ENCODE measurements at regions not wholly inside any gene's neighbourhood (a gene's known extent, or its start where the extent isn't known, plus 50 kb on each side); places are given as distances from the start of the nearest gene placed in this dataset.

- Mint-ChIP-seq H3K27ac (no peak overlapping the region), H3K4me1 (ENCODE audit: low read depth) (peaks cover 23% of the 10 kb centered on the region), H3K36me3 (ENCODE audit: low read depth) (no peaks in the 10 kb centered on the region), H3K4me3 (no peak overlapping the region), H3K27me3 (ENCODE audit: insufficient read depth) (peaks cover 2% of the 10 kb centered on the region; the same call in 1 of the 2 replicates), H3K9me3 (no peaks in the 10 kb centered on the region)
- no peak for TF ChIP-seq CTCF (IDR thresholded peaks at IDR 0.05)
- no peak for DNase-seq
Measured at GRCh38 chr4:33878710-33879109, 2365.6 kb downstream of the ARAP2 start.

GRCh38 chr4:33881176-33881575, 2363.1 kb downstream of the ARAP2 start:
- peaks cover 2% of the 10 kb centered on the region; the same call in 1 of the 2 replicates for H3K27me3 Mint-ChIP-seq (ENCODE audit: insufficient read depth)
- no peak overlapping the region for H3K4me3 Mint-ChIP-seq
- DNase-seq: no peak
- H3K27ac Mint-ChIP-seq: no peak overlapping the region
- TF ChIP-seq CTCF (IDR thresholded peaks at IDR 0.05): no peak
- no peaks in the 10 kb centered on the region for H3K9me3 Mint-ChIP-seq
- no peaks in the 10 kb centered on the region for H3K36me3 Mint-ChIP-seq (ENCODE audit: low read depth)
- H3K4me1 Mint-ChIP-seq (ENCODE audit: low read depth): peaks cover 23% of the 10 kb centered on the region

- H3K4me1 Mint-ChIP-seq (ENCODE audit: low read depth): peaks cover 24% of the 10 kb centered on the region
- no peaks in the 10 kb centered on the region for H3K36me3 Mint-ChIP-seq (ENCODE audit: low read depth)
- H3K27me3 Mint-ChIP-seq (ENCODE audit: insufficient read depth): peaks cover 2% of the 10 kb centered on the region; the same call in 1 of the 2 replicates
- peak; percentile 27 for DNase-seq
- H3K27ac Mint-ChIP-seq: peak overlapping the region; percentile 80
- TF ChIP-seq CTCF (IDR thresholded peaks at IDR 0.05): no peak
- H3K9me3 Mint-ChIP-seq: no peaks in the 10 kb centered on the region
- peak overlapping the region; percentile 53 for H3K4me3 Mint-ChIP-seq
Measured at GRCh38 chr4:33882246-33882990, 2361.9 kb downstream of the ARAP2 start.

GRCh38 chr4:33883111-33883510, 2361.2 kb downstream of the ARAP2 start:
- no peak for DNase-seq
- Mint-ChIP-seq H3K9me3 (no peaks in the 10 kb centered on the region), H3K27ac (peak overlapping the region; percentile 80; the same call in 1 of the 2 replicates), H3K36me3 (ENCODE audit: low read depth) (no peaks in the 10 kb centered on the region), H3K27me3 (ENCODE audit: insufficient read depth) (no peaks in the 10 kb centered on the region; the same call in 1 of the 2 replicates), H3K4me1 (ENCODE audit: low read depth) (peaks cover 30% of the 10 kb centered on the region), H3K4me3 (peak overlapping the region; percentile 31; the same call in 1 of the 2 replicates)
- no peak for TF ChIP-seq CTCF (IDR thresholded peaks at IDR 0.05)

- H3K27ac Mint-ChIP-seq: no peak overlapping the region
- no peaks in the 10 kb centered on the region for H3K36me3 Mint-ChIP-seq (ENCODE audit: low read depth)
- H3K9me3 Mint-ChIP-seq: no peaks in the 10 kb centered on the region
- peaks cover 29% of the 10 kb centered on the region for H3K4me1 Mint-ChIP-seq (ENCODE audit: low read depth)
- no peak for TF ChIP-seq CTCF (IDR thresholded peaks at IDR 0.05)
- no peaks in the 10 kb centered on the region for H3K27me3 Mint-ChIP-seq (ENCODE audit: insufficient read depth)
- H3K4me3 Mint-ChIP-seq: no peak overlapping the region
- no peak for DNase-seq
Measured at GRCh38 chr4:33886356-33886755, 2358.0 kb downstream of the ARAP2 start.

Data from HFFc6 (cell line).